H1 (cell line): ENCODE measurements at regions not wholly inside any gene's neighbourhood (a gene's known extent, or its start where the extent isn't known, plus 50 kb on each side); places are given as distances from the start of the nearest gene placed in this dataset.

ENCODE experiments used
- CTCF ChIA-PET: fragments of 300-600 bp; sonication (Branson Sonifier 250); formaldehyde crosslinking; loops from one replicate; lab custom pipeline; 2021; ENCODE audit not compliant: partially characterized antibody; lab: Charles Lee
- POLR2A ChIA-PET: fragments of 300-600 bp; sonication (Branson Sonifier 250); formaldehyde crosslinking; loops from one replicate; lab custom pipeline; 2021; ENCODE audit warnings: inconsistent platforms; ENCODE audit not compliant: partially characterized antibody; lab: Charles Lee
- DNase-seq, 2 experiments: peaks; one replicate each; pipeline versions ENCODE4 v3.0.0 to v3.0.0-alpha.2; 2010 to 2022; ENCODE audit warnings: low spot score in 2 of 2, low read depth in 1 of 2, mixed read lengths in 1 of 2
- FAIRE-seq: peaks from 2 replicates; lab custom pipeline; 2011; peaks lifted over from hg19 to GRCh38; lab: Jason Lieb, UNC
- H2AFZ ChIP-seq: 2 replicates; pipeline ENCODE4 v1.8.1; 2012; ENCODE audit warnings: low read length, inconsistent platforms
- H2AK5ac ChIP-seq: 2 replicates; pipeline ENCODE4 v1.6.1; 2013; ENCODE audit warnings: low read depth, low read length
- H2BK120ac ChIP-seq: replicated peaks from 2 replicates; pipeline ENCODE3; 2013; ENCODE audit warnings: low read depth, low read length, inconsistent platforms
- H2BK12ac ChIP-seq: 2 replicates; pipeline ENCODE4 v1.6.1; 2013; ENCODE audit warnings: low read depth, low read length
- H2BK15ac ChIP-seq: 2 replicates; pipeline ENCODE4 v1.6.1; 2013; ENCODE audit warnings: low read length
- H2BK20ac ChIP-seq: 2 replicates; pipeline ENCODE4 v1.6.1; 2013; ENCODE audit warnings: low read length
- H2BK5ac ChIP-seq: 2 replicates; pipeline ENCODE4 v1.6.1; 2013; ENCODE audit warnings: low read depth, low read length
- H3K14ac ChIP-seq: 2 replicates; pipeline ENCODE4 v1.6.1; 2013; ENCODE audit warnings: inconsistent platforms; ENCODE audit not compliant: insufficient read length
- H3K18ac ChIP-seq: 2 replicates; pipeline ENCODE4 v1.6.1; 2013; ENCODE audit warnings: low read length; ENCODE audit errors: extremely low read depth
- H3K23ac ChIP-seq: 2 replicates; pipeline ENCODE4 v1.6.1; 2013; ENCODE audit warnings: inconsistent platforms; ENCODE audit not compliant: insufficient read length
- H3K23me2 ChIP-seq: 2 replicates; pipeline ENCODE4 v1.6.1; 2013; ENCODE audit warnings: low read depth, low read length
- H3K27ac ChIP-seq: 2 replicates; pipeline ENCODE4 v1.6.1; 2011; ENCODE audit warnings: low read depth, low read length, inconsistent platforms
- H3K27me3 ChIP-seq, 4 experiments: replicated peaks in 1 of 4; 1 replicate in 1 of 4; 2 replicates in 3 of 4; pipeline versions ENCODE4 v1.6.1 to v1.8.1; 2011 to 2013; ENCODE audit warnings: low read length in 3 of 4, mild to moderate bottlenecking in 3 of 4, inconsistent platforms in 2 of 4, mixed read lengths in 2 of 4, moderate library complexity in 1 of 4; ENCODE audit not compliant: control insufficient read depth in 3 of 4, insufficient read depth in 3 of 4; ENCODE audit errors: extremely low read depth in 1 of 4
- H3K36me3 ChIP-seq, 4 experiments: 2 replicates each; pipeline versions ENCODE4 v1.6.1 to v1.8.1; 2011 to 2013; ENCODE audit warnings: mild to moderate bottlenecking in 4 of 4, low read length in 3 of 4, moderate library complexity in 2 of 4, control low read depth in 1 of 4, inconsistent platforms in 1 of 4; ENCODE audit not compliant: insufficient read depth in 4 of 4, control insufficient read depth in 2 of 4
- H3K4ac ChIP-seq: replicated peaks from 2 replicates; pipeline ENCODE3; 2013; ENCODE audit warnings: low read length, low read depth, mixed read lengths, inconsistent platforms; ENCODE audit not compliant: insufficient read length
- H3K4me1 ChIP-seq, 4 experiments: replicated peaks in 1 of 4; 1 replicate in 1 of 4; 2 replicates in 3 of 4; pipeline versions ENCODE4 v1.6.1 to v1.8.1; 2011 to 2013; ENCODE audit warnings: low read length in 3 of 4, inconsistent platforms in 2 of 4, mixed read lengths in 1 of 4; ENCODE audit not compliant: insufficient read depth in 4 of 4, control insufficient read depth in 3 of 4
- H3K4me2 ChIP-seq, 2 experiments: 2 replicates each; pipeline versions ENCODE4 v1.6.1 to v1.8.1; 2011 to 2013; ENCODE audit warnings: low read depth in 2 of 2, low read length in 2 of 2, control low read depth in 1 of 2, inconsistent platforms in 1 of 2, mild to moderate bottlenecking in 1 of 2; ENCODE audit not compliant: insufficient read depth in 1 of 2
- H3K4me3 ChIP-seq, 4 experiments: fragments of 200-600, 300-600 bp in 1 of 4; sonication (generic), shearing (Covaris generic), sonication (Bioruptor Twin) in 1 of 4; 2 replicates each; pipeline versions ENCODE4 v1.5.1 to v1.8.1; 2011 to 2016; ENCODE audit warnings: low read length in 4 of 4, low read depth in 3 of 4, control low read depth in 2 of 4, inconsistent platforms in 2 of 4, mild to moderate bottlenecking in 2 of 4, mixed read lengths in 1 of 4, moderate library complexity in 1 of 4; ENCODE audit not compliant: insufficient read depth in 2 of 4; ENCODE audit errors: extremely low read depth in 1 of 4
- H3K56ac ChIP-seq: replicated peaks from 2 replicates; pipeline ENCODE3; 2013; ENCODE audit warnings: low read depth, mild to moderate bottlenecking, mixed read lengths, low read length, inconsistent platforms; ENCODE audit not compliant: insufficient read length
- H3K79me1 ChIP-seq: 2 replicates; pipeline ENCODE4 v1.6.1; 2013; ENCODE audit warnings: low read depth, low read length, control low read depth
- H3K79me2 ChIP-seq, 2 experiments: 2 replicates each; pipeline versions ENCODE4 v1.6.1 to v1.8.1; 2012 to 2013; ENCODE audit warnings: low read length in 2 of 2, mild to moderate bottlenecking in 2 of 2, inconsistent platforms in 1 of 2; ENCODE audit not compliant: insufficient read depth in 2 of 2, control insufficient read depth in 1 of 2
- H3K9ac ChIP-seq, 4 experiments: replicated peaks in 1 of 4; 1 replicate in 1 of 4; 2 replicates in 3 of 4; pipeline versions ENCODE4 v1.6.1 to v1.8.1; 2011 to 2013; ENCODE audit warnings: low read depth in 3 of 4, low read length in 3 of 4, control low read depth in 2 of 4, mild to moderate bottlenecking in 2 of 4, moderate library complexity in 2 of 4, inconsistent platforms in 1 of 4; ENCODE audit errors: extremely low read depth in 1 of 4
- H3K9me3 ChIP-seq, 2 experiments: 2 replicates each; pipeline versions ENCODE4 v1.6.1 to v1.8.1; 2012 to 2013; ENCODE audit warnings: mild to moderate bottlenecking in 2 of 2, moderate library complexity in 2 of 2, control low read depth in 1 of 2, inconsistent platforms in 1 of 2, low read depth in 1 of 2, low read length in 1 of 2, mixed read lengths in 1 of 2; ENCODE audit not compliant: insufficient read depth in 2 of 2
- H4K20me1 ChIP-seq, 2 experiments: replicated peaks in 1 of 2; 2 replicates each; pipeline versions ENCODE3 to v1.8.1; 2011 to 2013; ENCODE audit warnings: inconsistent platforms in 2 of 2, low read length in 2 of 2, mild to moderate bottlenecking in 1 of 2; ENCODE audit not compliant: insufficient read depth in 2 of 2, control insufficient read depth in 1 of 2
- H4K5ac ChIP-seq: 2 replicates; pipeline ENCODE4 v1.6.1; 2013; ENCODE audit warnings: low read length, low read depth, mixed read lengths, inconsistent platforms; ENCODE audit not compliant: insufficient read length
- H4K8ac ChIP-seq: 2 replicates; pipeline ENCODE4 v1.8.0; 2013; ENCODE audit warnings: mild to moderate bottlenecking, moderate library complexity, low read length, inconsistent platforms; ENCODE audit not compliant: insufficient read depth; ENCODE audit errors: extremely low read depth
- H4K91ac ChIP-seq: replicated peaks from 2 replicates; pipeline ENCODE3; 2013; ENCODE audit warnings: low read length, mixed read lengths, inconsistent platforms; ENCODE audit not compliant: insufficient read length
- CBX5 ChIP-seq: fragments of 300-800, 300-1000 bp; sonication (generic); IDR thresholded peaks from 2 replicates; pipeline ENCODE4 v1.7.1; 2016; ENCODE audit warnings: antibody characterized with exemption, low read length, low read depth
- CTBP2 ChIP-seq: IDR thresholded peaks from 2 replicates; pipeline ENCODE4 v1.7.0; 2011; ENCODE audit warnings: borderline replicate concordance, mild to moderate bottlenecking, moderate library complexity, mixed read lengths, low read length; ENCODE audit not compliant: insufficient read depth, insufficient read length
- EP300 ChIP-seq, 2 experiments: IDR thresholded peaks; 1 replicate in 1 of 2; 2 replicates in 1 of 2; pipeline ENCODE4 v1.6.1; 2011 to 2012; ENCODE audit warnings: low read depth in 2 of 2, low read length in 2 of 2, mild to moderate bottlenecking in 2 of 2, borderline replicate concordance in 1 of 2, inconsistent platforms in 1 of 2, moderate library complexity in 1 of 2
- EZH2 ChIP-seq: fragments of 200-600 bp; sonication (generic); IDR thresholded peaks from 2 replicates; pipeline ENCODE4 v1.7.1; 2012; ENCODE audit warnings: low read depth, mild to moderate bottlenecking, moderate library complexity, low read length, inconsistent platforms; ENCODE audit not compliant: severe bottlenecking
- NRF1 ChIP-seq: IDR thresholded peaks from 2 replicates; pipeline ENCODE4 v1.6.1; 2011; ENCODE audit warnings: mild to moderate bottlenecking, low read depth, low read length, improper control_type of control experiment
- PHF8 ChIP-seq: fragments of 200-600 bp; sonication (generic); conservative IDR thresholded peaks from 2 replicates; pipeline ENCODE4 v1.7.1; 2012; ENCODE audit warnings: low read depth, mild to moderate bottlenecking, inconsistent platforms, low read length, moderate library complexity
- RBBP5 ChIP-seq: IDR thresholded peaks from 2 replicates; pipeline ENCODE4 v1.7.1; 2012; ENCODE audit warnings: low read depth, mild to moderate bottlenecking, inconsistent platforms, low read length, moderate library complexity, borderline replicate concordance
- SIN3A ChIP-seq, 2 experiments: IDR thresholded peaks in 1 of 2; conservative IDR thresholded peaks in 1 of 2; 2 replicates each; pipeline ENCODE4 v1.6.1; 2011 to 2012; ENCODE audit warnings: low read length in 2 of 2, improper control_type of control experiment in 1 of 2, low read depth in 1 of 2, mild to moderate bottlenecking in 1 of 2
- SP2 ChIP-seq: IDR thresholded peaks from 2 replicates; pipeline ENCODE4 v1.6.1; 2012; ENCODE audit warnings: mild to moderate bottlenecking, low read length, inconsistent platforms
- TCF12 ChIP-seq: IDR thresholded peaks from 2 replicates; pipeline ENCODE4 v1.6.1; 2011; ENCODE audit warnings: low read depth, mild to moderate bottlenecking, low read length
- ZNF274 ChIP-seq: IDR thresholded peaks from 2 replicates; pipeline ENCODE4 v1.7.0; 2012; ENCODE audit warnings: low read length, borderline replicate concordance; ENCODE audit errors: extremely low read depth
- WGBS, 2 experiments: shearing (Covaris generic) in 1 of 2; methylation state at CpG; one replicate each; pipeline versions ENCODE4 v1.1.6 to v1.1.7; 2013 to 2015; ENCODE audit warnings: low lambda C conversion rate in 2 of 2, mixed read lengths in 2 of 2, inconsistent platforms in 1 of 2, low coverage in 1 of 2, missing lambda C conversion rate in 1 of 2; ENCODE audit not compliant: insufficient replicate concordance in 2 of 2, insufficient coverage in 1 of 2, insufficient read length in 1 of 2; ENCODE audit errors: extremely low coverage in 1 of 2, missing lambda C conversion rate in 1 of 2; 5-methylcytosine and 5-hydroxymethylcytosine counted together
- TF ChIP-seq, protein P1 (sequence below), 3 experiments: IDR thresholded peaks; 1 replicate in 2 of 3; 2 replicates in 1 of 3; pipeline versions ENCODE4 v1.5.1 to v1.6.1; 2011; ENCODE audit warnings: low read length in 3 of 3, mild to moderate bottlenecking in 3 of 3, inconsistent platforms in 2 of 3, low read depth in 1 of 3, moderate library complexity in 1 of 3; ENCODE audit not compliant: insufficient read depth in 1 of 3; ENCODE audit errors: control extremely low read depth in 1 of 3

DNA sequence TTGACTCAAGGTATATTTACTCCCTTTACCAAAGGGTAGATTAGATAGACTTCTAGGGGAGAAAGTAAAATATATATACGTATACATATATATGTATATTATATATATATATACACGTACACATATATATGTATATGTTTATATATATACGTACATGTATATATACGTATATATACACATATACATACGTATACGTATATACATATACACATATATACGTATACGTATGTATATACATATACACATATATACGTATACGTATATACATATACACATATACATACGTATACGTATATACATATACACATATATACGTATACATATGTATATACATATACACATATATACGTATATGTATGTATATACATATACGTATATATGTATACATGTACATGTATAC lies 430.5 kb upstream of the ANO3 start:
- POLR2A ChIA-PET: no interaction called here
- no peaks in the 10 kb centered on the region for H4K20me1 ChIP-seq
- H3K23ac ChIP-seq: no peak overlapping the region
- H3K79me1 ChIP-seq: no peaks in the 10 kb centered on the region
- H3K56ac ChIP-seq: no peak overlapping the region
- WGBS, 2 experiments: 92% methylated on average over 15 of the region's 15 CpGs; no CpG with 5 or more reads in 1 of the 2 experiments
- CTCF ChIA-PET: no interaction called here
- no peak overlapping the region for H2AK5ac ChIP-seq
- H3K18ac ChIP-seq: no peak overlapping the region
- H3K4me1 ChIP-seq: no peaks in the 10 kb centered on the region
- H3K79me2 ChIP-seq: no peaks in the 10 kb centered on the region
- H2BK12ac ChIP-seq: no peak overlapping the region
- FAIRE-seq (no peak), DNase-seq (no peak)
- H3K4ac ChIP-seq: no peak overlapping the region
- no peaks in the 10 kb centered on the region for H3K36me3 ChIP-seq
- no peak overlapping the region for H4K5ac ChIP-seq
- H2AFZ ChIP-seq: no peak overlapping the region
- no peaks in the 10 kb centered on the region; a peak in 1 of 7 replicates for H3K27me3 ChIP-seq
- H2BK20ac ChIP-seq: no peak overlapping the region
- no peak overlapping the region for H3K14ac ChIP-seq
- H2BK5ac ChIP-seq: no peak overlapping the region
- no peak overlapping the region for H4K91ac ChIP-seq
- H3K9ac ChIP-seq: no peak overlapping the region
- H4K8ac ChIP-seq: no peak overlapping the region
- no peaks in the 10 kb centered on the region for H3K23me2 ChIP-seq
- H3K27ac ChIP-seq: no peak overlapping the region
- H3K4me3 ChIP-seq: no peak overlapping the region
- no peak overlapping the region for H3K4me2 ChIP-seq
- no peak overlapping the region for H2BK15ac ChIP-seq
- no peaks in the 10 kb centered on the region for H3K9me3 ChIP-seq
- no peak overlapping the region for H2BK120ac ChIP-seq
- no peak for TF ChIP-seq PHF8
- no peak for TF ChIP-seq EZH2
- no peak for TF ChIP-seq CTBP2
- no peak for TF ChIP-seq SIN3A (conservative IDR thresholded peaks at IDR 0.05 in 1 of 2, IDR thresholded peaks at IDR 0.05 in 1 of 2; ENCODE audit: low read depth in 1 of 2, low read length in 2 of 2)
- TF ChIP-seq CBX5: no peak
- no peak for TF ChIP-seq SP2
- TF ChIP-seq, protein P1, sequence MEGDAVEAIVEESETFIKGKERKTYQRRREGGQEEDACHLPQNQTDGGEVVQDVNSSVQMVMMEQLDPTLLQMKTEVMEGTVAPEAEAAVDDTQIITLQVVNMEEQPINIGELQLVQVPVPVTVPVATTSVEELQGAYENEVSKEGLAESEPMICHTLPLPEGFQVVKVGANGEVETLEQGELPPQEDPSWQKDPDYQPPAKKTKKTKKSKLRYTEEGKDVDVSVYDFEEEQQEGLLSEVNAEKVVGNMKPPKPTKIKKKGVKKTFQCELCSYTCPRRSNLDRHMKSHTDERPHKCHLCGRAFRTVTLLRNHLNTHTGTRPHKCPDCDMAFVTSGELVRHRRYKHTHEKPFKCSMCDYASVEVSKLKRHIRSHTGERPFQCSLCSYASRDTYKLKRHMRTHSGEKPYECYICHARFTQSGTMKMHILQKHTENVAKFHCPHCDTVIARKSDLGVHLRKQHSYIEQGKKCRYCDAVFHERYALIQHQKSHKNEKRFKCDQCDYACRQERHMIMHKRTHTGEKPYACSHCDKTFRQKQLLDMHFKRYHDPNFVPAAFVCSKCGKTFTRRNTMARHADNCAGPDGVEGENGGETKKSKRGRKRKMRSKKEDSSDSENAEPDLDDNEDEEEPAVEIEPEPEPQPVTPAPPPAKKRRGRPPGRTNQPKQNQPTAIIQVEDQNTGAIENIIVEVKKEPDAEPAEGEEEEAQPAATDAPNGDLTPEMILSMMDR (IDR thresholded peaks at IDR 0.05; ENCODE audit: control extremely low read depth in 1 of 3, insufficient read depth in 1 of 3, low read depth in 1 of 3, low read length in 3 of 3): no peak
- TF ChIP-seq NRF1: no peak
- TF ChIP-seq TCF12: no peak
- TF ChIP-seq ZNF274: no peak
- TF ChIP-seq RBBP5: no peak
- no peak for TF ChIP-seq EP300 (IDR thresholded peaks at IDR 0.05; ENCODE audit: borderline replicate concordance in 1 of 2, low read depth in 2 of 2, low read length in 2 of 2)
